DND-41 (cell line): ENCODE measurements at regions not wholly inside any gene's neighbourhood (a gene's known extent, or its start where the extent isn't known, plus 50 kb on each side); places are given as distances from the start of the nearest gene placed in this dataset.

ENCODE experiments used
- ATAC-seq: fragments of 200-7000 bp; cut with Tn5 transposase; 3 replicates; pipeline ENCODE4 v1.9.1; 2021; ENCODE audit warnings: low read depth; ENCODE audit not compliant: insufficient read depth
- DNase-seq: peaks from one replicate; pipeline ENCODE4 v3.0.0-alpha.2; 2020
- H2AFZ ChIP-seq: 2 replicates; pipeline ENCODE4 v1.6.0; 2012; ENCODE audit warnings: low read depth, low read length
- H3K27ac ChIP-seq: 2 replicates; pipeline ENCODE4 v1.5.1; 2012; ENCODE audit warnings: low read length, inconsistent platforms
- H3K27me3 ChIP-seq: fragments of 200-600 bp; sonication (generic); 2 replicates; pipeline ENCODE4 v1.6.0; 2012; ENCODE audit warnings: low read length, mild to moderate bottlenecking, inconsistent platforms; ENCODE audit not compliant: insufficient read depth, poor library complexity
- H3K36me3 ChIP-seq: 2 replicates; pipeline ENCODE4 v1.5.1; 2012; ENCODE audit warnings: low read length, inconsistent platforms; ENCODE audit not compliant: insufficient read depth
- H3K4me1 ChIP-seq: 2 replicates; pipeline ENCODE4 v1.5.1; 2012; ENCODE audit warnings: mild to moderate bottlenecking, low read length; ENCODE audit not compliant: insufficient read depth
- H3K4me2 ChIP-seq: 2 replicates; pipeline ENCODE4 v1.6.0; 2012; ENCODE audit warnings: mild to moderate bottlenecking, moderate library complexity, low read length, inconsistent platforms; ENCODE audit not compliant: insufficient read depth
- H3K4me3 ChIP-seq, 2 experiments: fragments of 200-600 bp in 1 of 2; shearing (Covaris generic) in 1 of 2; 2 replicates each; pipeline ENCODE4 v1.5.1; 2012 to 2016; ENCODE audit warnings: inconsistent platforms in 2 of 2, low read length in 2 of 2, mild to moderate bottlenecking in 2 of 2, low read depth in 1 of 2, moderate library complexity in 1 of 2
- H3K79me2 ChIP-seq: 2 replicates; pipeline ENCODE4 v1.6.0; 2012; ENCODE audit warnings: low read length, inconsistent platforms; ENCODE audit not compliant: insufficient read depth
- H3K9ac ChIP-seq: 2 replicates; pipeline ENCODE4 v1.6.0; 2012; ENCODE audit warnings: low read depth, mild to moderate bottlenecking, inconsistent platforms, low read length, moderate library complexity
- H3K9me3 ChIP-seq: 2 replicates; pipeline ENCODE4 v1.5.1; 2012; ENCODE audit warnings: low read length, moderate library complexity, mild to moderate bottlenecking, inconsistent platforms; ENCODE audit not compliant: insufficient read depth, severe bottlenecking
- H4K20me1 ChIP-seq: 2 replicates; pipeline ENCODE4 v1.6.0; 2012; ENCODE audit warnings: low read length; ENCODE audit not compliant: insufficient read depth
- CTCF ChIP-seq: IDR thresholded peaks from 2 replicates; pipeline ENCODE4 v1.5.1; 2012; ENCODE audit warnings: borderline replicate concordance, low read length, moderate library complexity, mild to moderate bottlenecking; ENCODE audit not compliant: poor library complexity, severe bottlenecking; ENCODE audit errors: extremely low read depth
- EZH2 ChIP-seq: IDR thresholded peaks from 3 replicates; pipeline ENCODE4 v1.6.1; 2012; ENCODE audit warnings: borderline replicate concordance, low read depth, mild to moderate bottlenecking, moderate library complexity, low read length, inconsistent platforms; ENCODE audit not compliant: severe bottlenecking

DNA sequence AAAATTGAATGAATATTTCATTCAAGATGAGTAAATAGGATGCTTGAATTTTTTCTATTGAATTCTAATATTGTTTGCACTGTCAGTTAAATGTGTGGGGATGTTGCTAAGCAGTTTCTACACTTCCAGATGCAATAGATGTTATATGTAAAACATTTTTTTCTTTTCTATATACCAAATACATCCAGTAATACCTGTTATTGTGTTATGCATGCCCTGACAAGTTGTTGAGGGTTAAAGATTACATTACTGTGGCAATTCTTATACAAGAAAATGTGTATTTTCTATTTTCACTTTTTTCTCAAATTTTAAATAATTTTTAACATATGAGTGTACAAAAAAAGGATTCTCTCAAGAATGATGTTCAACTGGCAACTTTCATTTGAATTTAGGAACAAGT, 713.9 kb downstream of the GATA3 start:
- H3K4me1 ChIP-seq, result no peaks in the 10 kb centered on the region

GRCh38 chr10:8768852-8769251, 714.4 kb downstream of the GATA3 start:
- no peak overlapping the region for H3K4me2 ChIP-seq
- H3K27me3 ChIP-seq, result no peaks in the 10 kb centered on the region
- H3K9me3 ChIP-seq, result no peaks in the 10 kb centered on the region
- no peaks in the 10 kb centered on the region for H4K20me1 ChIP-seq
- TF ChIP-seq CTCF (no peak), EZH2 (no peak)
- H3K4me1 ChIP-seq, result no peaks in the 10 kb centered on the region
- no peaks in the 10 kb centered on the region for H3K36me3 ChIP-seq
- H3K79me2 ChIP-seq, result no peaks in the 10 kb centered on the region
- H3K4me3 ChIP-seq, result no peak overlapping the region
- H3K27ac ChIP-seq, result no peak overlapping the region
- ATAC-seq (no peak), DNase-seq (no peak)
- H2AFZ ChIP-seq, result no peak overlapping the region
- no peak overlapping the region for H3K9ac ChIP-seq

More for the DNA sequence above, 713.9 kb downstream of the GATA3 start:
- no peak overlapping the region for H3K9ac ChIP-seq
- H3K79me2 ChIP-seq, result no peaks in the 10 kb centered on the region
- no peaks in the 10 kb centered on the region for H3K36me3 ChIP-seq
- H2AFZ ChIP-seq, result no peak overlapping the region
- no peak for TF ChIP-seq CTCF
- no peak for TF ChIP-seq EZH2
- ATAC-seq, result no peak
- H4K20me1 ChIP-seq, result no peaks in the 10 kb centered on the region
- H3K4me2 ChIP-seq, result no peak overlapping the region
- H3K9me3 ChIP-seq, result no peaks in the 10 kb centered on the region
- no peak overlapping the region for H3K27ac ChIP-seq
- H3K4me3 ChIP-seq, result no peak overlapping the region
- no peak for DNase-seq
- H3K27me3 ChIP-seq, result no peaks in the 10 kb centered on the region

DNA sequence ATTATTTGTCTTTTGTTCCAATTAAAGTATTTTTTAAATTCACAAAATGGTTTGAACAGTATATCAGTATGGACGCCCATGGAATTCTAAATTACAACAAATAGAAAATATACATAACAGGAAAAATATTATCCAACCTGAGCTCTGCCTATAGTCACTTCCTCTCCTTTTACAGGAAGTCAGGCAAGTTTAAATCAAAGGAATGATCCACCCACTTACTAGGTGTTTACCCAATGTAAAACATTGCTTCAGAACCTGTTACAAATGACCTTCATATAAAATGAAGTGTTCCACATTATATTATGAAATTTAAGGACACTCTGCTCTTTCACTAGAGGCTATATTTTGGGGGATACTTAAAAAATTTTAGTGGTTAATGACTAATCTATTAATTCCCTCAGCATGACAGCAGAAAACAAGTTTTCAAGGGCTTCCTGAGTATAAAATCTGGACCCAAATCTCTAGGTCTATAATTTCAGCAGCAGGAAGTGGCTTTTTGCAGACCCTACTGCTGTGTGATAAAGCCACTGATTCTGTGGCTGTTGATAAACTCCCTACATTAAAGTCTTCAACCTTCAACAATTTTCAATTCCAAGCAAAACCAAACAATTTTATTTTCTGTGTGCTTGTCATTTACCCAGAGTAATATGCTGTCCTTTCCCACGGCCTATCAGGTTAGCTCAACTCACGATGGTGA, 722.6 kb downstream of the GATA3 start:
- Histone ChIP-seq H3K9me3 (no peaks in the 10 kb centered on the region), H3K79me2 (no peaks in the 10 kb centered on the region), H3K36me3 (no peaks in the 10 kb centered on the region), H2AFZ (peak overlapping the region; percentile 63), H3K4me3 (peak overlapping the region in 1 of 2 experiments; percentile 9; a peak in 1 of 4 replicates), H3K4me1 (peaks cover 32% of the 10 kb centered on the region), H3K9ac (peak overlapping the region; percentile 39), H3K27me3 (no peaks in the 10 kb centered on the region), H4K20me1 (no peaks in the 10 kb centered on the region), H3K27ac (peak overlapping the region; percentile 83), H3K4me2 (peak overlapping the region; percentile 46)
- ATAC-seq (peak; percentile 92), DNase-seq (peak; percentile 54)
- TF ChIP-seq CTCF (no peak), EZH2 (no peak)
